H9 (cell line): ENCODE measurements at regions not wholly inside any gene's neighbourhood (a gene's known extent, or its start where the extent isn't known, plus 50 kb on each side); places are given as distances from the start of the nearest gene placed in this dataset.

Source experiments
- DNase-seq: peaks from one replicate; pipeline ENCODE4 v3.0.0-alpha.2; 2017
- H2AFZ ChIP-seq: one replicate; pipeline ENCODE4 v1.6.1; 2013; ENCODE audit warnings: mild to moderate bottlenecking, low read length, control low read depth, moderate library complexity
- H2AK5ac ChIP-seq: 2 replicates; pipeline ENCODE4 v1.6.1; 2013; ENCODE audit warnings: low read length, control low read depth, mixed read lengths; ENCODE audit not compliant: insufficient read length
- H2BK120ac ChIP-seq: one replicate; pipeline ENCODE4 v1.6.1; 2013; ENCODE audit warnings: low read depth, mild to moderate bottlenecking, low read length, control low read depth, inconsistent platforms; ENCODE audit not compliant: poor library complexity, severe bottlenecking
- H2BK12ac ChIP-seq: 2 replicates; pipeline ENCODE4 v1.6.1; 2013; ENCODE audit warnings: low read length, control low read depth, mixed read lengths, low read depth; ENCODE audit not compliant: insufficient read length
- H2BK15ac ChIP-seq: 2 replicates; pipeline ENCODE4 v1.6.1; 2013; ENCODE audit warnings: low read depth, low read length, control low read depth
- H2BK20ac ChIP-seq: one replicate; pipeline ENCODE4 v1.6.1; 2013; ENCODE audit warnings: low read depth, mild to moderate bottlenecking, low read length, control low read depth, inconsistent platforms; ENCODE audit not compliant: poor library complexity, severe bottlenecking
- H2BK5ac ChIP-seq: 2 replicates; pipeline ENCODE4 v1.6.1; 2013; ENCODE audit warnings: low read length, control low read depth, mixed read lengths; ENCODE audit not compliant: insufficient read length
- H3K14ac ChIP-seq: 2 replicates; pipeline ENCODE4 v1.6.1; 2013; ENCODE audit warnings: low read length, control low read depth; ENCODE audit not compliant: insufficient read depth
- H3K18ac ChIP-seq: 2 replicates; pipeline ENCODE4 v1.6.1; 2013; ENCODE audit warnings: low read depth, mild to moderate bottlenecking, mixed read lengths, low read length, control low read depth; ENCODE audit not compliant: insufficient read length
- H3K23ac ChIP-seq: 2 replicates; pipeline ENCODE4 v1.6.1; 2013; ENCODE audit warnings: low read length, control low read depth, mixed read lengths, low read depth; ENCODE audit not compliant: insufficient read length
- H3K23me2 ChIP-seq: 2 replicates; pipeline ENCODE4 v1.6.1; 2013; ENCODE audit warnings: low read depth, mild to moderate bottlenecking, mixed read lengths, low read length, control low read depth; ENCODE audit not compliant: insufficient read length, poor library complexity, severe bottlenecking
- H3K27ac ChIP-seq: 2 replicates; pipeline ENCODE4 v1.5.1; 2013; ENCODE audit warnings: low read length, control low read depth, mixed read lengths, low read depth; ENCODE audit not compliant: insufficient read length
- H3K27me3 ChIP-seq: 2 replicates; pipeline ENCODE4 v1.6.1; 2013; ENCODE audit warnings: low read length, control low read depth, inconsistent platforms; ENCODE audit not compliant: insufficient read depth
- H3K4ac ChIP-seq: 2 replicates; pipeline ENCODE4 v1.6.1; 2013; ENCODE audit warnings: low read depth, mild to moderate bottlenecking, control low read depth, inconsistent platforms, low read length, moderate library complexity
- H3K4me1 ChIP-seq: 2 replicates; pipeline ENCODE4 v1.6.1; 2013; ENCODE audit warnings: low read length, control low read depth, inconsistent platforms; ENCODE audit not compliant: insufficient read depth
- H3K4me2 ChIP-seq: 2 replicates; pipeline ENCODE4 v1.6.1; 2013; ENCODE audit warnings: low read length, control low read depth, mixed read lengths; ENCODE audit not compliant: insufficient read length, insufficient read depth
- H3K56ac ChIP-seq: 2 replicates; pipeline ENCODE4 v1.6.1; 2013; ENCODE audit warnings: low read depth, mild to moderate bottlenecking, mixed read lengths, low read length, control low read depth; ENCODE audit not compliant: insufficient read length
- H3K79me1 ChIP-seq: 2 replicates; pipeline ENCODE4 v1.6.1; 2013; ENCODE audit warnings: low read depth, mild to moderate bottlenecking, moderate library complexity, low read length, control low read depth, inconsistent platforms; ENCODE audit not compliant: insufficient read depth, poor library complexity, severe bottlenecking
- H3K79me2 ChIP-seq: 2 replicates; pipeline ENCODE4 v1.6.1; 2013; ENCODE audit warnings: low read length, control low read depth, inconsistent platforms; ENCODE audit not compliant: insufficient read depth
- H3K9ac ChIP-seq: 2 replicates; pipeline ENCODE4 v1.6.1; 2013; ENCODE audit warnings: low read length, control low read depth, mixed read lengths; ENCODE audit not compliant: insufficient read length; ENCODE audit errors: extremely low read depth
- H3K9me3 ChIP-seq: one replicate; pipeline ENCODE4 v1.6.1; 2013; ENCODE audit warnings: low read depth, low read length, inconsistent platforms; ENCODE audit not compliant: control insufficient read depth
- H3T11ph ChIP-seq: one replicate; pipeline ENCODE4 v1.6.1; 2013; ENCODE audit warnings: mild to moderate bottlenecking, low read length, control low read depth, inconsistent platforms
- H4K20me1 ChIP-seq: one replicate; pipeline ENCODE4 v1.6.1; 2013; ENCODE audit not compliant: control insufficient read depth, insufficient read length, insufficient read depth
- H4K5ac ChIP-seq: 2 replicates; pipeline ENCODE4 v1.6.1; 2013; ENCODE audit warnings: low read depth, mild to moderate bottlenecking, mixed read lengths, low read length, control low read depth; ENCODE audit not compliant: insufficient read length
- H4K8ac ChIP-seq: replicated peaks from 2 replicates; pipeline ENCODE4 v1.6.1; 2013; ENCODE audit warnings: low read length, control low read depth, mixed read lengths, low read depth; ENCODE audit not compliant: insufficient read length
- H4K91ac ChIP-seq: 2 replicates; pipeline ENCODE4 v1.6.1; 2013; ENCODE audit warnings: low read depth, mild to moderate bottlenecking, moderate library complexity, mixed read lengths, low read length, control low read depth; ENCODE audit not compliant: insufficient read length
- H3K27ac Mint-ChIP-seq, 3 experiments: 2 replicates in 2 of 3; 3 replicates in 1 of 3; pipeline ENCODE4 v1.8.0; 2020 to 2021; ENCODE audit warnings: mixed read lengths in 3 of 3, mild to moderate bottlenecking in 1 of 3, moderate library complexity in 1 of 3
- H3K27me3 Mint-ChIP-seq: 2 replicates; pipeline ENCODE4 v1.8.0; 2021; ENCODE audit warnings: low read depth, mild to moderate bottlenecking, moderate library complexity, mixed read lengths
- H3K36me3 Mint-ChIP-seq, 3 experiments: 2 replicates in 2 of 3; 3 replicates in 1 of 3; pipeline ENCODE4 v1.8.0; 2020 to 2021; ENCODE audit warnings: low read depth in 3 of 3, mixed read lengths in 3 of 3; ENCODE audit not compliant: insufficient read depth in 1 of 3
- H3K4me1 Mint-ChIP-seq, 2 experiments: 2 replicates each; pipeline ENCODE4 v1.8.0; 2020; ENCODE audit warnings: mixed read lengths in 2 of 2
- H3K4me3 Mint-ChIP-seq, 2 experiments: 2 replicates in 1 of 2; 3 replicates in 1 of 2; pipeline ENCODE4 v1.8.0; 2020 to 2021; ENCODE audit warnings: mild to moderate bottlenecking in 2 of 2, mixed read lengths in 2 of 2, moderate library complexity in 1 of 2
- H3K9me3 Mint-ChIP-seq, 2 experiments: 2 replicates in 1 of 2; 3 replicates in 1 of 2; pipeline ENCODE4 v1.8.0; 2020; ENCODE audit warnings: mild to moderate bottlenecking in 2 of 2, mixed read lengths in 2 of 2, moderate library complexity in 1 of 2
- WGBS: extraction: QIAGEN DNeasy Blood & Tissue Kit; methylation state at CpG from one replicate; pipeline ENCODE4 v1.1.7; 2013; ENCODE audit warnings: missing lambda C conversion rate, low lambda C conversion rate, mixed read lengths; ENCODE audit not compliant: insufficient read length; ENCODE audit errors: extremely low coverage; 5-methylcytosine and 5-hydroxymethylcytosine counted together
- TF ChIP-seq, protein P1 (sequence below): fragments of 200-600 bp; sonication (generic); conservative IDR thresholded peaks from 3 replicates; pipeline ENCODE4 v1.8.0; 2021; ENCODE audit warnings: antibody characterized with exemption, mild to moderate bottlenecking

DNA sequence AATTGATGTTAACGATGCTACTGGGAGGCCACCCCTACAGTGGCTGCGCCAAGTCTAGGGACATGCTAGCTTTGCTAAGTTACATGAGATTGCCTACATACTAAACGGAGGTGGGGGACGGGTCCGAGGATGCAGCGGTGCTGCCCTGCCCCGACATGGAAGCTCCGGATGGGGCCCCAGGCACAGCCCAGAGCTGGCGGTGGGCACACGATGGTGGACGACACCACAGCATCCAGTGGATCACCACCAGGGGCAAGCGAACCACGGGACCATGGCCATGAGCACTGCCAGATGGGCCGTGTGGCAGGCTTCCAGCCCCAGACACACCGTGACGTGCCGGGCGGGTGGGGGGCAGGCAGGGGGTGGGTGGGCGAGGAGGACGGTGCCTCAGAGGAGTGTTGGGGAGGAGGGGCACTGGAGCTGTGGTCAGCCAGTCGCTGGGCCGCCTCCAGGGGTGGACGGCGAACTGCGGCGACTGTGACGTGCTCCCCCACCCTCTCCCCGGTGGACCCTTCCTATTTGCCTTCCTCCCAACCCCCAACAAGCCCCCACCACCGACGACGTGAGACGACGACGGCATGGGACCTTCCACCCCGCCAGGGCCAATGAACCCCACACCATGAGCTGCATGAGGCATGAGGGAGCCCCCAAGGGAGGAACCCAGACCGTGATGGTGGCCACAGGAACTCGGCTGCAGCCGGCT, 90.6 kb upstream of the ANKRD30BL start:
- H3K4me3 Mint-ChIP-seq: no peak overlapping the region
- no peak overlapping the region for H3K56ac ChIP-seq
- no peak overlapping the region for H3K18ac ChIP-seq
- no peaks in the 10 kb centered on the region; the same call in 1 of the 2 replicates for H3K27me3 Mint-ChIP-seq
- no peak overlapping the region for H2BK20ac ChIP-seq
- WGBS: no CpG with 5 or more reads among the region's 38 CpGs
- H4K8ac ChIP-seq: no peak overlapping the region
- H2BK120ac ChIP-seq: no peak overlapping the region
- H3K4me2 ChIP-seq: no peak overlapping the region
- H3K79me1 ChIP-seq: no peaks in the 10 kb centered on the region
- no peak overlapping the region for H3K4ac ChIP-seq
- H3K36me3 Mint-ChIP-seq: peaks cover 19 to 44% (median 38%) of the 10 kb centered on the region in 3 experiments
- no peak overlapping the region for H4K5ac ChIP-seq
- no peak overlapping the region for H3K9ac ChIP-seq
- H3K9me3 Mint-ChIP-seq: peaks cover 47 to 59% of the 10 kb centered on the region in 2 experiments
- no peak overlapping the region for H2BK12ac ChIP-seq
- no peaks in the 10 kb centered on the region for H3K23me2 ChIP-seq
- no peak overlapping the region for H2BK5ac ChIP-seq
- H3K27ac ChIP-seq: no peak overlapping the region
- H3K27ac Mint-ChIP-seq: no peak overlapping the region
- H3K23ac ChIP-seq: no peak overlapping the region
- no peaks in the 10 kb centered on the region for H3K9me3 ChIP-seq
- H3T11ph ChIP-seq: no peak overlapping the region
- H3K4me1 ChIP-seq: no peaks in the 10 kb centered on the region
- no peak overlapping the region for H3K14ac ChIP-seq
- H3K27me3 ChIP-seq: no peaks in the 10 kb centered on the region
- DNase-seq: no peak
- H4K20me1 ChIP-seq: no peaks in the 10 kb centered on the region
- no peak overlapping the region for H2BK15ac ChIP-seq
- no peaks in the 10 kb centered on the region for H3K79me2 ChIP-seq
- TF ChIP-seq, protein P1, sequence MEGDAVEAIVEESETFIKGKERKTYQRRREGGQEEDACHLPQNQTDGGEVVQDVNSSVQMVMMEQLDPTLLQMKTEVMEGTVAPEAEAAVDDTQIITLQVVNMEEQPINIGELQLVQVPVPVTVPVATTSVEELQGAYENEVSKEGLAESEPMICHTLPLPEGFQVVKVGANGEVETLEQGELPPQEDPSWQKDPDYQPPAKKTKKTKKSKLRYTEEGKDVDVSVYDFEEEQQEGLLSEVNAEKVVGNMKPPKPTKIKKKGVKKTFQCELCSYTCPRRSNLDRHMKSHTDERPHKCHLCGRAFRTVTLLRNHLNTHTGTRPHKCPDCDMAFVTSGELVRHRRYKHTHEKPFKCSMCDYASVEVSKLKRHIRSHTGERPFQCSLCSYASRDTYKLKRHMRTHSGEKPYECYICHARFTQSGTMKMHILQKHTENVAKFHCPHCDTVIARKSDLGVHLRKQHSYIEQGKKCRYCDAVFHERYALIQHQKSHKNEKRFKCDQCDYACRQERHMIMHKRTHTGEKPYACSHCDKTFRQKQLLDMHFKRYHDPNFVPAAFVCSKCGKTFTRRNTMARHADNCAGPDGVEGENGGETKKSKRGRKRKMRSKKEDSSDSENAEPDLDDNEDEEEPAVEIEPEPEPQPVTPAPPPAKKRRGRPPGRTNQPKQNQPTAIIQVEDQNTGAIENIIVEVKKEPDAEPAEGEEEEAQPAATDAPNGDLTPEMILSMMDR: no peak
- H4K91ac ChIP-seq: no peak overlapping the region
- H2AK5ac ChIP-seq: no peak overlapping the region
- no peaks in the 10 kb centered on the region for H3K4me1 Mint-ChIP-seq
- no peak overlapping the region for H2AFZ ChIP-seq
